SK-N-SH treated with all-trans-retinoic acid at 6 μM for 48 hours (cell line): ENCODE measurements at regions not wholly inside any gene's neighbourhood (a gene's known extent, or its start where the extent isn't known, plus 50 kb on each side); places are given as distances from the start of the nearest gene placed in this dataset.

Experiments
- ATAC-seq: fragments of 200-7000 bp; cut with Tn5 transposase; 3 replicates; pipeline ENCODE4 v1.9.1; 2020; ENCODE audit warnings: mild to moderate bottlenecking, moderate library complexity
- ARNTL ChIP-seq: fragments of 450-650 bp; formaldehyde crosslinking; IDR thresholded peaks from 2 replicates; pipeline ENCODE4 v1.5.0; 2020; ENCODE audit warnings: low read depth, mild to moderate bottlenecking, moderate library complexity, borderline replicate concordance
- CSDC2 ChIP-seq: fragments of 250-450 bp; sonication (Bioruptor Pico); IDR thresholded peaks from 2 replicates; pipeline ENCODE4 v1.5.0; 2020; ENCODE audit warnings: mild to moderate bottlenecking, moderate library complexity
- ESRRG ChIP-seq: fragments of 250-450 bp; sonication (Bioruptor Pico); IDR thresholded peaks from 2 replicates; pipeline ENCODE4 v1.6.1; 2021; ENCODE audit warnings: mild to moderate bottlenecking
- ISL1 ChIP-seq: fragments of 250-450 bp; sonication (Bioruptor Pico); IDR thresholded peaks from 2 replicates; pipeline ENCODE4 v2.1.2; 2022; ENCODE audit warnings: mild to moderate bottlenecking, moderate library complexity
- OSR1 ChIP-seq: fragments of 250-450 bp; sonication (Bioruptor Pico); IDR thresholded peaks from 2 replicates; pipeline ENCODE4 v1.8.0; 2022; ENCODE audit warnings: moderate library complexity, mild to moderate bottlenecking, inconsistent platforms
- PPARA ChIP-seq: fragments of 250-450 bp; sonication (Bioruptor Pico); IDR thresholded peaks from 2 replicates; pipeline ENCODE4 v1.5.0; 2020; ENCODE audit warnings: mild to moderate bottlenecking, borderline replicate concordance
- RARB ChIP-seq: fragments of 250-450 bp; sonication (Bioruptor Pico); IDR thresholded peaks from 2 replicates; pipeline ENCODE4 v1.8.0; 2021; ENCODE audit warnings: mild to moderate bottlenecking, moderate library complexity
- TCF4 ChIP-seq: fragments of 250-450 bp; sonication (Bioruptor Pico); IDR thresholded peaks from 2 replicates; pipeline ENCODE4 v1.8.0; 2021; ENCODE audit warnings: mild to moderate bottlenecking, moderate library complexity, borderline replicate concordance
- TOX ChIP-seq: fragments of 250-450 bp; sonication (Bioruptor Pico); IDR thresholded peaks from 2 replicates; pipeline ENCODE4 v1.8.0; 2021; ENCODE audit warnings: mild to moderate bottlenecking, moderate library complexity, borderline replicate concordance
- ZC3H10 ChIP-seq: fragments of 250-450 bp; sonication (Bioruptor Pico); IDR thresholded peaks from 2 replicates; pipeline ENCODE4 v1.5.1; 2021; ENCODE audit warnings: mild to moderate bottlenecking, moderate library complexity
- ZFP3 ChIP-seq: fragments of 250-450 bp; sonication (Bioruptor Pico); IDR thresholded peaks from 2 replicates; pipeline ENCODE4 v1.5.0; 2020; ENCODE audit warnings: mild to moderate bottlenecking, moderate library complexity
- ZFP30 ChIP-seq: fragments of 450-650 bp; formaldehyde crosslinking; IDR thresholded peaks from 2 replicates; pipeline ENCODE4 v1.5.0; 2022; ENCODE audit warnings: mild to moderate bottlenecking, moderate library complexity
- ZNF565 ChIP-seq: fragments of 450-650 bp; formaldehyde crosslinking; conservative IDR thresholded peaks from 2 replicates; pipeline ENCODE4 v1.5.0; 2020; ENCODE audit warnings: low read depth, mild to moderate bottlenecking, moderate library complexity
- ZNF8 ChIP-seq: fragments of 450-650 bp; formaldehyde crosslinking; IDR thresholded peaks from 2 replicates; pipeline ENCODE4 v1.5.0; 2020; ENCODE audit warnings: mild to moderate bottlenecking, moderate library complexity
- TF ChIP-seq, protein P1 (sequence below): fragments of 250-450 bp; sonication (Bioruptor Pico); IDR thresholded peaks from 2 replicates; pipeline ENCODE4 v1.5.0; 2020; ENCODE audit warnings: mild to moderate bottlenecking, moderate library complexity
- TF ChIP-seq, protein P2 (sequence below): fragments of 250-450 bp; sonication (Bioruptor Pico); IDR thresholded peaks from 2 replicates; pipeline ENCODE4 v1.5.1; 2021; ENCODE audit warnings: mild to moderate bottlenecking, moderate library complexity
- TF ChIP-seq, protein P3 (sequence below): fragments of 250-450 bp; sonication (Bioruptor Pico); IDR thresholded peaks from 2 replicates; pipeline ENCODE4 v1.5.1; 2020; ENCODE audit warnings: low read depth, mild to moderate bottlenecking, moderate library complexity
- TF ChIP-seq, protein P4 (sequence below): fragments of 250-450 bp; sonication (Bioruptor Pico); IDR thresholded peaks from 2 replicates; pipeline ENCODE4 v1.8.0; 2020; ENCODE audit warnings: mild to moderate bottlenecking, moderate library complexity, borderline replicate concordance

DNA sequence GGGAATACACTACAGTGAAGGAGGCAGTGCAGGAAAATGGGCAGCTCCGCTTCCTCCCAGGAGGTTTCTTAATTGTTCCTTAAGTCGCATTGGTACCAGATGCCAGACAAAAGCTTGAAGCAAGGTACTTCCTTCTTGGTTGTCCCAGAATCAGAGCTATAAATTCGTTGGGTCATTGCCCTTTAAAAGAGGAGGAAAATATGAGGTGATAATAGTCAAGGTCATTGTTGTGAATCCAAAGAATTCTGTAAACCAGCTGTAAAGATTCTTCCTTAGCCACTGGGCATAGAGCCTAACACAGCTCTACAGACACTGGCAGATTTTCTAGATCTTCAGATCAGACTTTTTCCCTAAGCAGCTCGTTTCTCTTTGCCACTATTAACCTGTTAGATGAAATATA lies 444.1 kb upstream of the TLE4 start:
- no peak for ATAC-seq

DNA sequence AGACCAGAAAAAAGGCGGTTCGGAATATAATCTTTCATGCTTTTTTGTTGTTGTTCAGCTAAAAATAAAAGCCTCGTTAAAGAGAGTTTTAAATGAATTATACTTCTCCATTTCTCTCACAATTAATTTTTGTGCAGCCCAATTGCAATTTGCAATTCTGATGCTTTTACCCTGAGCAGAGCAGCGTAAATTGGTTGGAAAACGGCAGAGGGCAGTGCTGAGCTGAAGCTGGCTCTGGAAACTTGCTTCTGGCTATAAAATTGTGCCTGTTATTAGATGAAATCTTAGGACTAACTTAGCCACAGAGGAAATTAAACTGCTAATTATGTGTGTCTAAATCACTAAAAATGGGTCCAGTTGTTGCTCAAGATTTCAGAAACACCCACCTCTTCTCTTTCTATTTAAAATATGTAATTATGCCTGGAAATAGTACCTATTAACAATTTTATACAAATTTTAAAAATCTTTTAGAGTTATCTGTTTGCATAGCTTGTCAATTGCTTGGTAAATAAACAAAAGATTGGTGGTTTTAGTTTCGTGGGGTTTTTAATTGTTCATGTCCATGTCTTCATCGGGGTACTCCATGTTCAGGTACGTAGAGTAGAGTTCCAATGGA lies 441.8 kb upstream of the TLE4 start:
- peak; percentile 93 for ATAC-seq
- TF ChIP-seq RARB (CRISPR knock-in tag): no peak
- TF ChIP-seq ZFP3 (CRISPR knock-in tag): no peak
- TF ChIP-seq, protein P1, sequence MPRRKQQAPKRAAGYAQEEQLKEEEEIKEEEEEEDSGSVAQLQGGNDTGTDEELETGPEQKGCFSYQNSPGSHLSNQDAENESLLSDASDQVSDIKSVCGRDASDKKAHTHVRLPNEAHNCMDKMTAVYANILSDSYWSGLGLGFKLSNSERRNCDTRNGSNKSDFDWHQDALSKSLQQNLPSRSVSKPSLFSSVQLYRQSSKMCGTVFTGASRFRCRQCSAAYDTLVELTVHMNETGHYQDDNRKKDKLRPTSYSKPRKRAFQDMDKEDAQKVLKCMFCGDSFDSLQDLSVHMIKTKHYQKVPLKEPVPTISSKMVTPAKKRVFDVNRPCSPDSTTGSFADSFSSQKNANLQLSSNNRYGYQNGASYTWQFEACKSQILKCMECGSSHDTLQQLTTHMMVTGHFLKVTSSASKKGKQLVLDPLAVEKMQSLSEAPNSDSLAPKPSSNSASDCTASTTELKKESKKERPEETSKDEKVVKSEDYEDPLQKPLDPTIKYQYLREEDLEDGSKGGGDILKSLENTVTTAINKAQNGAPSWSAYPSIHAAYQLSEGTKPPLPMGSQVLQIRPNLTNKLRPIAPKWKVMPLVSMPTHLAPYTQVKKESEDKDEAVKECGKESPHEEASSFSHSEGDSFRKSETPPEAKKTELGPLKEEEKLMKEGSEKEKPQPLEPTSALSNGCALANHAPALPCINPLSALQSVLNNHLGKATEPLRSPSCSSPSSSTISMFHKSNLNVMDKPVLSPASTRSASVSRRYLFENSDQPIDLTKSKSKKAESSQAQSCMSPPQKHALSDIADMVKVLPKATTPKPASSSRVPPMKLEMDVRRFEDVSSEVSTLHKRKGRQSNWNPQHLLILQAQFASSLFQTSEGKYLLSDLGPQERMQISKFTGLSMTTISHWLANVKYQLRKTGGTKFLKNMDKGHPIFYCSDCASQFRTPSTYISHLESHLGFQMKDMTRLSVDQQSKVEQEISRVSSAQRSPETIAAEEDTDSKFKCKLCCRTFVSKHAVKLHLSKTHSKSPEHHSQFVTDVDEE (CRISPR knock-in tag): no peak
- TF ChIP-seq, protein P2, sequence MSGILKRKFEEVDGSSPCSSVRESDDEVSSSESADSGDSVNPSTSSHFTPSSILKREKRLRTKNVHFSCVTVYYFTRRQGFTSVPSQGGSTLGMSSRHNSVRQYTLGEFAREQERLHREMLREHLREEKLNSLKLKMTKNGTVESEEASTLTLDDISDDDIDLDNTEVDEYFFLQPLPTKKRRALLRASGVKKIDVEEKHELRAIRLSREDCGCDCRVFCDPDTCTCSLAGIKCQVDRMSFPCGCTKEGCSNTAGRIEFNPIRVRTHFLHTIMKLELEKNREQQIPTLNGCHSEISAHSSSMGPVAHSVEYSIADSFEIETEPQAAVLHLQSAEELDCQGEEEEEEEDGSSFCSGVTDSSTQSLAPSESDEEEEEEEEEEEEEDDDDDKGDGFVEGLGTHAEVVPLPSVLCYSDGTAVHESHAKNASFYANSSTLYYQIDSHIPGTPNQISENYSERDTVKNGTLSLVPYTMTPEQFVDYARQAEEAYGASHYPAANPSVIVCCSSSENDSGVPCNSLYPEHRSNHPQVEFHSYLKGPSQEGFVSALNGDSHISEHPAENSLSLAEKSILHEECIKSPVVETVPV (CRISPR knock-in tag): no peak
- no peak for TF ChIP-seq ARNTL (CRISPR knock-in tag)
- no peak for TF ChIP-seq ISL1 (CRISPR knock-in tag)
- no peak for TF ChIP-seq OSR1 (CRISPR knock-in tag)
- TF ChIP-seq, protein P3, sequence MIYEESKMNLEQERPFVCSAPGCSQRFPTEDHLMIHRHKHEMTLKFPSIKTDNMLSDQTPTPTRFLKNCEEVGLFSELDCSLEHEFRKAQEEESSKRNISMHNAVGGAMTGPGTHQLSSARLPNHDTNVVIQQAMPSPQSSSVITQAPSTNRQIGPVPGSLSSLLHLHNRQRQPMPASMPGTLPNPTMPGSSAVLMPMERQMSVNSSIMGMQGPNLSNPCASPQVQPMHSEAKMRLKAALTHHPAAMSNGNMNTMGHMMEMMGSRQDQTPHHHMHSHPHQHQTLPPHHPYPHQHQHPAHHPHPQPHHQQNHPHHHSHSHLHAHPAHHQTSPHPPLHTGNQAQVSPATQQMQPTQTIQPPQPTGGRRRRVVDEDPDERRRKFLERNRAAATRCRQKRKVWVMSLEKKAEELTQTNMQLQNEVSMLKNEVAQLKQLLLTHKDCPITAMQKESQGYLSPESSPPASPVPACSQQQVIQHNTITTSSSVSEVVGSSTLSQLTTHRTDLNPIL (CRISPR knock-in tag): no peak
- TF ChIP-seq TOX: no peak
- TF ChIP-seq, protein P4, sequence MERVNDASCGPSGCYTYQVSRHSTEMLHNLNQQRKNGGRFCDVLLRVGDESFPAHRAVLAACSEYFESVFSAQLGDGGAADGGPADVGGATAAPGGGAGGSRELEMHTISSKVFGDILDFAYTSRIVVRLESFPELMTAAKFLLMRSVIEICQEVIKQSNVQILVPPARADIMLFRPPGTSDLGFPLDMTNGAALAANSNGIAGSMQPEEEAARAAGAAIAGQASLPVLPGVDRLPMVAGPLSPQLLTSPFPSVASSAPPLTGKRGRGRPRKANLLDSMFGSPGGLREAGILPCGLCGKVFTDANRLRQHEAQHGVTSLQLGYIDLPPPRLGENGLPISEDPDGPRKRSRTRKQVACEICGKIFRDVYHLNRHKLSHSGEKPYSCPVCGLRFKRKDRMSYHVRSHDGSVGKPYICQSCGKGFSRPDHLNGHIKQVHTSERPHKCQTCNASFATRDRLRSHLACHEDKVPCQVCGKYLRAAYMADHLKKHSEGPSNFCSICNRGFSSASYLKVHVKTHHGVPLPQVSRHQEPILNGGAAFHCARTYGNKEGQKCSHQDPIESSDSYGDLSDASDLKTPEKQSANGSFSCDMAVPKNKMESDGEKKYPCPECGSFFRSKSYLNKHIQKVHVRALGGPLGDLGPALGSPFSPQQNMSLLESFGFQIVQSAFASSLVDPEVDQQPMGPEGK (CRISPR knock-in tag): no peak
- no peak for TF ChIP-seq CSDC2
- no peak for TF ChIP-seq ZNF565 (CRISPR knock-in tag)
- no peak for TF ChIP-seq PPARA (CRISPR knock-in tag)

More for the DNA sequence above, 444.1 kb upstream of the TLE4 start:
- no peak for TF ChIP-seq RARB (CRISPR knock-in tag)
- no peak for TF ChIP-seq ZC3H10 (CRISPR knock-in tag)
- TF ChIP-seq ZNF8 (CRISPR knock-in tag): no peak
- no peak for TF ChIP-seq ZFP30
- TF ChIP-seq OSR1 (CRISPR knock-in tag): no peak
- TF ChIP-seq ESRRG (CRISPR knock-in tag): no peak
- TF ChIP-seq TCF4: no peak

DNA sequence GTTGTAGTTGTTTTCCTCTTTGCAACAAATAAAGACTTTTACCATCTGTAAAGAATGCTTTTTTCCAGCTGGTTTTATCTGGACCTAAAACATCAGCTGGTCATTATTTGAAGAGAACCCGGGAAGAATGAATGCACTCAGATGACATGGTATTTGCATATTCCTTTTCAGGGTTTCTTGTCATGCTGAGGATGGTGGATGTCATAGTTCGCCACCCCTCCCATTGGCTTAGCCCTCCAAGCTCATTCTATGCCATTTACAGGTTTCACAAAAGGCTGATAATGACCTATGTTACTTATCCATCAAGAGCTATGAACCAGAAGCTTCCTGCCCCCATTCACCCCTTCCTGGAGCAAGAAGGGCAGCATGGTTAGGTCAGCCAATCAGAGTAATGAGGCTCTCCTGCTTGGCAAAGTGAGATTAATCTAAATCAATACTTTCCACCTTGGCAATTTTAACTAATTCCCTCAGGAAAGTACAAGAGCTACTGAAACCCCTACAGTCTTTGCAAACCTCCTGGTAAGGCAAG lies 440.5 kb upstream of the TLE4 start:
- TF ChIP-seq, protein P3 (CRISPR knock-in tag): no peak
- ATAC-seq: no peak

DNA sequence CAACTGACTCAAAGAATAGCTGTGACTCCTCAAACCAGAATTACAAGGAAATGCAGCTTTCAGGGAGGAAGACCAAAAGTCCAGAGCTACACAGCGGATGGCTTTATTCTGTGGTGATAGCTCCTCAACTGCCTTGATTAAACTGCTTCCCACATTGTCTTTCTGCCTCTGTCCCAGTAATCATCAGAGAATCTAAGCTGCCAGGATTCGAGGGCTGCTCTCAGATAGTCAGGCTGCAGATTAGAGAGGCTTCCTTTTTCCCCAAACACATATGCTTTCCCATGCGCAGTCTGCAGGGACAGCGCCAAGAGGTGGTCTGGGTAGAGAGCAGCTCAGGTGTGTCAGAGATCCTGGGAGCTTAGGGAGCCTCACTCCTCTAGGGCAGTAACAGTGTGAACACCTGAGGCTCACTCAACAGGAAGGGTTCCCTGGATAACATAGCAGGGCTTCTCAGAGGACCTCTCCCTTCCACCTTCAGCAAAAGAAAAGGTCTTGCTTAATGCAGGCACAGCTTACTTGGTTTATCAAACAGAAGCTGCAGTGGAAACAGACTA lies 439.9 kb upstream of the TLE4 start:
- ATAC-seq: no peak

More for the DNA sequence above, 439.9 kb upstream of the TLE4 start:
- TF ChIP-seq, protein P4 (CRISPR knock-in tag): no peak
- no peak for TF ChIP-seq ZC3H10 (CRISPR knock-in tag)
- TF ChIP-seq, protein P1 (CRISPR knock-in tag): no peak
- TF ChIP-seq ZFP3 (CRISPR knock-in tag): no peak
- TF ChIP-seq TOX: no peak
